ENCODE measurements at regions not wholly inside any gene's neighbourhood (a gene's known extent, or its start where the extent isn't known, plus 50 kb on each side); places are given as distances from the start of the nearest gene placed in this dataset.
"Not testable (repeated sequence)": the region's sequence is repeated elsewhere in the genome, so short reads cannot be mapped to it uniquely, and the experiment has no call there.

- DNase-seq = no peak
Measured at GRCh38 chr11:81869351-81870065, 864.2 kb downstream of the FAM181B start.

DNA sequence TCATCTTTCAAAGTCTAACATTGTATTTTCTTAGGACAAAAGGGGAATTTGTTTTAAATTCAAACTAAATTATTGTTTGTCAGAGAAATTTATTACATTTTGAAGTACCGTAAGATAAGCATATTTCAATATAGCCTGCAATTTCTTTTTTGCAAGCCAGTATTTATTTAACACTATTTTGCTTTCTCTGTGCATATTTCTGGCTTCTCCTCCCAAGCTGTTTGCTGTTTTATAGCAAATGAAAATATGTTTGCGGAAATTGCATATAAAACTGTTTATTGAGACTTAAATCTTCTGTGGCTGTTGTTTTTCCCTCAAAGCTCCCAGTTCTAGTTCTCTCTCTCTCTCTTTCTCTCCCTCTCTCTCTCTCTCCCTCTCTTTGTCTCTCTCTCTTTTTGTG lies 866.8 kb downstream of the FAM181B start:
- DNase-seq = no peak

- DNase-seq = no peak
Measured at GRCh38 chr11:81857386-81857785, 876.3 kb downstream of the FAM181B start.

- no peak for DNase-seq
Measured at GRCh38 chr11:81853791-81854190, 879.9 kb downstream of the FAM181B start.

DNA sequence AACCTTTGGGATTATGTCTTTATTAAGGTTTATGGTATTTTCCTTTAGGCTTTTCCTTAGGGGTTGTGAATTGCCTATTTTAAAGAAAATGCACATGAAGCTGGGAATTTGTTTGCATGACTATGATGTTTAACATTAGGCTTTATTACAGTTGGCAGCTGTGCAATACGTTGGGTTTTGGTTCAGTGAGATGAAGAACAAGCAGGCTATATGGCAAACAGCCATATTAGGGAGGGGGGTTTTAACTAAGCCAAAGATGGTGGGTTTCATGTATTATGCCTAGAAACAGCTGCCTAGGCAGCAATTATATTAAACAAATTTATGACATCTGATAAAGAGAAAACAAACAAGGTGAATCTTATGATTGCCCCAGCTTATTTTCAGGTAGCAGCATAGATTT lies 880.8 kb downstream of the FAM181B start:
- no peak for DNase-seq

DNA sequence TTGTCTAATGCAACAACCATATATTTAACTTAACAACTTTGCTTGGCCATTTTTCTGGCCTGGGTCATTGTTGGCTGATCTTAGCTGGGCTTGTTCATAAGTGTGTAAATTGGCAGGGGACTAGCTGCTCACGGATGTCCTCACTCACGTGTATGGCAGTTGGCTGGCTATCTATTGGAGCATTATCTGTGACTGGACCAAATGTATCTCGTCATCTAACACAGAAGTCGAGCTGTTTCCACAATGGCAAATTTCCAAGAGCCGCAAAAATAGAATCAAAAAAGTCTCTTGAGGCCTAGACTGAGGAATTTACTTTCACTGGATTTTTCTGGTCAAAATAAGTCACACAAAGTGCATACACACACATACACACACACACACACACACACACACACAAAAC lies 893.3 kb downstream of the FAM181B start:
- DNase-seq = no peak

- no peak for DNase-seq
Measured at GRCh38 chr11:81839976-81840375, 893.7 kb downstream of the FAM181B start.

- DNase-seq = no peak
Measured at GRCh38 chr11:81839016-81839415, 894.6 kb downstream of the FAM181B start.

DNA sequence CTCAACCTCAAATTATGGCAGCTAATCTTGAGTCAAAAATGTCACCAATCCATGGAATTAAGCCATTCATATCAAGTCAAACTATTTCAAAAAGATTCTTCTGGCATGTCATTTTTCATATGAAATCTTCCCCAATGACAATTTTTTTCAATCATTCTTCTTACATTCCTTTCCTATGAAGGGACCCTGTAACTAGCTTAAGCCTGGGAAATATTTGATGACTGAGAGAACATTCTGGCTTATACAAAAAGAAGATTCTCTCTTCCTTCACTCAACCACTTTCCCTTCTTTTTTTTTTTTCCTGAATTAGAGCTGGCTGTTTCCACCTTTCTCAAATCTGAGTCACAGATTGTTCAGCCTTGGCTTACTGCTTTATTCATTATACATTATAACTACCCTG lies 903.7 kb downstream of the FAM181B start:
- no peak for DNase-seq

DNA sequence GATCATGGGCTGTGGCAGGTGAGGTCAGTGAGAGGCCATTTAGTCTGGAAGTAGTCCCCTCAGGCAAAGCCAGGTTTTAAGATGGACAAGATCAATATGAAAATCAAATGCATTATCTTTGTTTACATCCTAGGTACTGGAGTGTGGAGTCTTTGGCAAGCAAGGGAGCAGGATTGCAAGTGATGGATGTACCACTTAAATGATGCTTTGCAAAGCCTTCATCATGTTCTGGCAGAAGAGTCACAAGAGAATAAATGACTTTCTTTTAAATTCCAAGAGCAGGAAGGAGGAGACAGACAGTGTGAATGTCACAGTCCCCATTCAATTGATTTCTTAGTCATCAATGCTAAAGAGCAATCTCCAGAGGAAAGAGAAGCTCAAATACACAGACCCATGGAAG lies 908.3 kb downstream of the FAM181B start:
- DNase-seq = no peak

DNA sequence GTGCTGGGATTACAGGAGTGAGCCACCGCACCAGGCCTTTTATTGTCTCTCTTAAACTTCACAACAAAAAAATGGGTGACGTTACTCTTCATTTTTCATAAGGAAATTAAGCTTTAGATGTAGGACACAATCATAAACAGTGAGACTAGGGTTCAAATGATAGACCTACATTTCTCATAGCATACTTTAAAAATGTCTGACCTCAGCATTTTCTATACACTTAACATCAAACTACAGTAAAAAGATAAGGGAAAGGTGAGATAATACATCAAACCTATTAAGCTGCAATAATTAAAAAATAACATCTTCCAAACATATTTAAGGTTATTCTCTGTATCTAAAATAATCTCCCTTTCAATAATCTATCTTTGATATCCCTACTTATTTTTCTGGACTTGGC lies 914.2 kb downstream of the FAM181B start:
- DNase-seq = no peak

DNA sequence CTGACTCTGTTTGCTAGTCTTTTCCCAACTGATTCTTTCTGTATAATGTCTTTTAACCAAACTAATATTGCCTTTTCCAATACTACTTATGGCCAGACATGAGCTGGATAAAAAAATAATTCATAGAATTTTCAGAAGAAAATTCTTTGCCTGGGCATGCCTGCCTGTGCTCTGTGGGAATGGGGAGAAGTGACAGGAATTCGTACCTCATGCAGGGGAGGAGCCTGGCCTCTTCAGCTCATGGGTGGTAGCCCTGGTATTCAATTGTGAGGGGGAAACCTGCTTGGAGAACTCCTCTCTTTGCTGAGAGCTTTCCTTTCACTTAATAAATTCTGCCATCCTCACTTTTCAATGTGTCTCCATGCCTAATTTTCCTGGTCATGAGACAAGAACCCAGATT lies 928.8 kb downstream of the FAM181B start:
- DNase-seq = no peak

- no peak for DNase-seq
Measured at GRCh38 chr11:81802591-81802990, 931.1 kb downstream of the FAM181B start.

- no peak for DNase-seq
Measured at GRCh38 chr11:81792416-81792815, 941.2 kb downstream of the FAM181B start.

GRCh38 chr11:81787584-81788049 lies 946.0 kb downstream of the FAM181B start:
- no peak for DNase-seq

- DNase-seq = no peak
Measured at GRCh38 chr11:81772166-81772565, 961.5 kb downstream of the FAM181B start.

DNA sequence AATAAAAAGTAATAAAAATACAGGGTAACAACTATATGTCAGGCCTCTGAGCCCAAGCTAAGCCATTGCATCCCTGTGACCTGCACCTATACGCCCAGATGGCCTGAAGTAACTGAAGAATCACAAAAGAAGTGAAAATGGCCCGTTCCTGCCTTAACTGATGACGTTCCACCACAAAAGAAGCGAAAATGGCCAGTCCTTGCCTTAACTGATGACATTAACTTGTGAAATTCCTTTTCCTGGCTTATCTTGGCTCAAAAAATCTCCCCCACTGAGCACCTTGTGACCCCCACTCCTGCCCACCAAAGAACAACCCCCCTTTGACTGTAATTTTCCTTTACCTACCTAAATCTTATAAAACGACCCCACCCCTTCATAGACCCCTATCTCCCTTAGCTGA lies 963.8 kb downstream of the FAM181B start:
- DNase-seq = not testable (repeated sequence)

GRCh38 chr11:81756864-81757595 lies 976.6 kb downstream of the FAM181B start:
- no peak for DNase-seq

DNA sequence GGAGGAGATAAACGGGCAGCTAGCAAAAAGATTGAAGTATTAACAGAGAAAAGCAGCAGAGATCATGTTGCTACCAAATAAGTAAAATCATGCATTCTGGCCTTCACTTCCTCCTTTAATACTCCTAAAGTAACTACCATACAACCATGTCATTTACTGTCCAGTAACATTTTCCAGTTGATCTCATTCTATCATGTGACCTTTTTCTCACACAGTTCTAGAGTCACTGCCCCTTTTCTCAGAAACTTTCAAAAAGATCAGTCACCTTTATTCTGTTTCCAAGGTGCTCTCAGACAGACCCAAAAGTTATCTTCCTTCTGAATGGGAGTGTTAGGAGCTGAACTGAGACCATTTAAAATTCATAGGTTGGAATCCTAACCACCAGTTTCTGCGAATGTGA lies 984.4 kb downstream of the FAM181B start:
- no peak for DNase-seq

GRCh38 chr11:81744336-81745116 lies 989.1 kb downstream of the FAM181B start:
- DNase-seq = no peak

GRCh38 chr11:81725701-81726100 lies 1008.0 kb downstream of the FAM181B start:
- DNase-seq = no peak

GRCh38 chr11:81717695-81718094 lies 1016.0 kb downstream of the FAM181B start:
- DNase-seq = no peak

DNA sequence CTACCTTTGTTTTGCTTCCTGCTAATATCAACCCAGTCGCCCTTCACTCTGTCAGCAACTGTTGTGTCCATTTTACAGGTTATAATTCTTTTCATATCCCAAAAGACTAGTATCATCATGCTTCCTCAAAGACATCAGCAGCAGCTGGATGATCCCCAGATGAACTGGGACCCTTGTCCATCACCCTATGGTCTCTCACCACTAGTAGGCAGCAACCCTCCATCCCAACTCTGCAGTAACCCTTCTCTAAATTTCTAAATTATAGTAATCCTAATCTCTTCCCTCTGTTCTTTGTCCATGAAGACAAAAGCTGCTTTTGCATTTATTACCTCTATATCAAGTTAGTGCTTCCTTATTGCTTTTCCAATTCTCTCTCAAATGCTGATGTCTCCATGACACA lies 1025.8 kb downstream of the FAM181B start:
- DNase-seq = no peak

GRCh38 chr11:81705283-81705682 lies 1028.4 kb downstream of the FAM181B start:
- DNase-seq = no peak

Measured in inflammatory macrophage treated with lipopolysaccharide for 4 hours (primary cell).